Loucy (cell line): ENCODE measurements at regions not wholly inside any gene's neighbourhood (a gene's known extent, or its start where the extent isn't known, plus 50 kb on each side); places are given as distances from the start of the nearest gene placed in this dataset.

Source experiments
- H2AFZ ChIP-seq: fragments of 200-600 bp; sonication (generic); 2 replicates; pipeline ENCODE4 v1.6.0; 2016; ENCODE audit warnings: antibody characterized with exemption, mild to moderate bottlenecking, low read length, moderate library complexity
- H3F3A ChIP-seq: fragments of 200-600 bp; 2 replicates; pipeline ENCODE4 v1.6.0; 2016; ENCODE audit warnings: antibody characterized with exemption, low read depth, mild to moderate bottlenecking
- H3K27me3 ChIP-seq: fragments of 200-600 bp; sonication (generic); 2 replicates; pipeline ENCODE4 v1.6.1; 2014; ENCODE audit warnings: low read length, mild to moderate bottlenecking; ENCODE audit not compliant: insufficient read depth, poor library complexity, severe bottlenecking
- H3K36me3 ChIP-seq: fragments of 200-600 bp; sonication (generic); 2 replicates; pipeline ENCODE4 v1.6.1; 2016; ENCODE audit warnings: low read length; ENCODE audit not compliant: insufficient read depth
- H3K4me1 ChIP-seq: fragments of 200-600 bp; sonication (generic); 2 replicates; pipeline ENCODE4 v1.5.1; 2014; ENCODE audit warnings: low read length, mild to moderate bottlenecking; ENCODE audit not compliant: insufficient read depth, poor library complexity, severe bottlenecking
- H3K4me2 ChIP-seq: fragments of 200-600 bp; sonication (generic); 2 replicates; pipeline ENCODE4 v1.6.0; 2014; ENCODE audit warnings: antibody characterized with exemption, low read length, low read depth, mild to moderate bottlenecking; ENCODE audit not compliant: poor library complexity, severe bottlenecking
- H3K4me3 ChIP-seq: fragments of 200-600 bp; sonication (generic); 2 replicates; pipeline ENCODE4 v1.5.1; 2014; ENCODE audit warnings: low read length, mild to moderate bottlenecking, mixed read lengths; ENCODE audit not compliant: poor library complexity, severe bottlenecking
- H3K79me2 ChIP-seq: fragments of 200-600 bp; sonication (generic); 2 replicates; pipeline ENCODE4 v1.6.1; 2014; ENCODE audit warnings: low read length; ENCODE audit not compliant: insufficient read depth
- H3K9ac ChIP-seq: fragments of 200-600 bp; sonication (generic); 2 replicates; pipeline ENCODE4 v1.6.0; 2014; ENCODE audit warnings: mild to moderate bottlenecking, low read depth, low read length, moderate library complexity; ENCODE audit not compliant: poor library complexity, severe bottlenecking
- H3K9me2 ChIP-seq: fragments of 200-600 bp; sonication (generic); replicated peaks from 2 replicates; pipeline ENCODE4 v1.6.1; 2016; ENCODE audit warnings: low read depth, low read length, mixed read lengths
- H3K9me3 ChIP-seq: fragments of 200-600 bp; sonication (generic); 2 replicates; pipeline ENCODE4 v1.6.1; 2014; ENCODE audit warnings: mild to moderate bottlenecking, antibody characterized with exemption, low read length, low read depth; ENCODE audit not compliant: insufficient read depth
- H4K20me1 ChIP-seq: fragments of 200-600 bp; sonication (generic); 2 replicates; pipeline ENCODE4 v1.6.0; 2014; ENCODE audit warnings: antibody characterized with exemption, low read length, mild to moderate bottlenecking; ENCODE audit not compliant: insufficient read depth, poor library complexity, severe bottlenecking
- EZH2phosphoT487 ChIP-seq: fragments of 200-600 bp; IDR thresholded peaks from 2 replicates; pipeline ENCODE4 v1.6.1; 2018; ENCODE audit warnings: antibody characterized with exemption, mild to moderate bottlenecking, moderate library complexity, borderline replicate concordance
- TF ChIP-seq, protein P1 (sequence below): fragments of 200-600 bp; sonication (generic); conservative IDR thresholded peaks from 2 replicates; pipeline ENCODE4 v1.5.1; 2014; ENCODE audit warnings: mild to moderate bottlenecking, antibody characterized with exemption, low read length

DNA sequence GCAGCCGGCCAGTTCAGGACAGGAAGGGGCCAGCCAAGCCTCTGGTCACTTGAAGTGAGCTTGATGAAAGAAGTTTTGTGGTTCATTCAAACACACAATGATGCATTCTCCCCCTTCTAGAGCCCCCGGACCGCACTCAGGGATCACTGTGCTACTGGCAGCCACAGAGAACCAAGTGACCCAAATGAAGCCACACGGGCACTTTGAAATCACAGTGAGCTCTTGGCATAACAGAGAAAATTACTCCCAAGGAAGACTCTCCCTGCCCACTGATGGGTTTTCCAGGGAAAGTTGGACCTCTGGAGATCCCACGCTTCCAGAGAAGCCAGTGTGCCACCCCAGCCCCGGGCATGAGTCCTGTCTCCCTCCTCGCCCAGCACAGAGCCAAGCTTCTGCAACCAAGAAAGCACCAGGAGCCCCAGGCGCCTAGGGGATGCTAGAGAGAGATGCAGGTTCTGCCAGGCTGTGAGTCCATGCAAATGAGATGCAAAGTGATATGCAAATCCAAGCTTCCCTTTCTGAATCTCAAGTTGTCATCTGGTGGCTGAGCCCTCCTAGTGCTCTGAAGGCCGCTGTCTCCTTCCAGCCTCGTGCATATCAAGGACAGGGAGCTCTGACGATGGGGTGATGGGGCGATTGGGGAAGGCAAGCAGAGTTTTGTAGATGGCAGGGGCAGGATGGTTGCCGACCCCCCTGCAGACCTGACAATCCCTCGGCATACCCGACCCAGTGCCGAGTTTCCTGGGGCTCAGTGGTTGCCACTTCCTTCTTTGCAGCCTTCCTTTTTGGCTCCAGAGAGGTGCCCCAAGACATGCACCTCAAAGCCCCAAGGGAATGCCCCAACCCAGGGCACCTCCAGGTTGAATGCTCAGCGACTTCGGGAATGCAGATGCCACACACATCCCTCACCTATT, 59.7 kb upstream of the TNRC6C start:
- Histone ChIP-seq H3K4me3 (no peak overlapping the region), H3K4me2 (no peak overlapping the region)
- TF ChIP-seq EZH2phosphoT487: no peak
- TF ChIP-seq, protein P1, sequence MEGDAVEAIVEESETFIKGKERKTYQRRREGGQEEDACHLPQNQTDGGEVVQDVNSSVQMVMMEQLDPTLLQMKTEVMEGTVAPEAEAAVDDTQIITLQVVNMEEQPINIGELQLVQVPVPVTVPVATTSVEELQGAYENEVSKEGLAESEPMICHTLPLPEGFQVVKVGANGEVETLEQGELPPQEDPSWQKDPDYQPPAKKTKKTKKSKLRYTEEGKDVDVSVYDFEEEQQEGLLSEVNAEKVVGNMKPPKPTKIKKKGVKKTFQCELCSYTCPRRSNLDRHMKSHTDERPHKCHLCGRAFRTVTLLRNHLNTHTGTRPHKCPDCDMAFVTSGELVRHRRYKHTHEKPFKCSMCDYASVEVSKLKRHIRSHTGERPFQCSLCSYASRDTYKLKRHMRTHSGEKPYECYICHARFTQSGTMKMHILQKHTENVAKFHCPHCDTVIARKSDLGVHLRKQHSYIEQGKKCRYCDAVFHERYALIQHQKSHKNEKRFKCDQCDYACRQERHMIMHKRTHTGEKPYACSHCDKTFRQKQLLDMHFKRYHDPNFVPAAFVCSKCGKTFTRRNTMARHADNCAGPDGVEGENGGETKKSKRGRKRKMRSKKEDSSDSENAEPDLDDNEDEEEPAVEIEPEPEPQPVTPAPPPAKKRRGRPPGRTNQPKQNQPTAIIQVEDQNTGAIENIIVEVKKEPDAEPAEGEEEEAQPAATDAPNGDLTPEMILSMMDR: no peak

DNA sequence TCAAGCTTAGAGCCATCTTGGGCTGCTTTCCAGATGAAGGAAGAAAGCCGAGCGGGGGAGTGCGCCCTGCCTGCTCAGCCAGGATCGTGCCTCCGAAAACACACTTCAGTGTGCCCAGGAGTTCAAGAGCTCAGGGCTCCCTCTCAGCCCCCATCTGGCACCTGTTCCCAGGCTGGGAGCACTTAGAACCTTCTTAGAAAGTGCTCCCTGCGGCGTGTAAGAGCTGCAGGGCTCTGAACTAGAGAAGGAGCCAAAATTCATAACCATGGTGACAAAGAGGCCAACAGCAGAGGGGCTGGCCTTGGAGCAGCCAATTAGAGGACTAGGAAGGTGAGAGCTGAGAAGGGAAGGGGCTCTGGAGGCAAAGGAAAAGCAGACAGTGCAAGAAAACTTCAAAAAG, 59.0 kb upstream of the TNRC6C start:
- TF ChIP-seq EZH2phosphoT487: no peak
- TF ChIP-seq, protein P1: no peak
- Histone ChIP-seq H3K79me2 (no peaks in the 10 kb centered on the region), H3K4me1 (peaks cover 11% of the 10 kb centered on the region), H4K20me1 (no peaks in the 10 kb centered on the region), H3K36me3 (no peaks in the 10 kb centered on the region), H3F3A (no peaks in the 10 kb centered on the region), H3K4me3 (no peak overlapping the region), H3K4me2 (no peak overlapping the region), H2AFZ (no peak overlapping the region; the same call in 1 of the 2 replicates), H3K9ac (no peak overlapping the region), H3K27me3 (no peaks in the 10 kb centered on the region), H3K9me2 (no peaks in the 10 kb centered on the region), H3K9me3 (no peaks in the 10 kb centered on the region)

More for the DNA sequence above, 59.7 kb upstream of the TNRC6C start:
- no peaks in the 10 kb centered on the region for H3F3A ChIP-seq
- H3K27me3 ChIP-seq: no peaks in the 10 kb centered on the region
- H3K79me2 ChIP-seq: no peaks in the 10 kb centered on the region
- H3K9ac ChIP-seq: no peak overlapping the region
- peaks cover 11% of the 10 kb centered on the region for H3K4me1 ChIP-seq
- H3K9me2 ChIP-seq: no peaks in the 10 kb centered on the region
- no peaks in the 10 kb centered on the region for H4K20me1 ChIP-seq
- H2AFZ ChIP-seq: no peak overlapping the region; the same call in 1 of the 2 replicates
- no peaks in the 10 kb centered on the region for H3K9me3 ChIP-seq
- no peaks in the 10 kb centered on the region for H3K36me3 ChIP-seq

DNA sequence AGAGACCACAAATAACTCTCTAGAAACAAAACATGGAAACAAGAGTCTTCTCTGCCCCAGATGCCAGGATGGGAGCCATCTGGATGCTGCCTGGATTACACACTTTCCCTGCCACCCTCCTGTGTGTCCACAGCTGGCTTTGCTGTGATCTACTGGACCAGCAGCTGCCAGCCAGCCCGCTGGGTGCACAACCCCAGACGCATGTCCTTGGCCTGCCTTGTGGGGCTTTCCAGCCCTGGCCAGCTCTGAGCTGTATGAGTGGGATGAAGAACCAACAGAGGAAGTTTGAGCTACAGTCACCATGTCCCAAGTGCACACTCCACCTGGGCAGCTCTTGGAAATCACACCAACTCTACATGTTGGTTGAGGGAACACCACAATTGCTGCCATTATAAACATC, 57.0 kb upstream of the TNRC6C start:
- peaks cover 11% of the 10 kb centered on the region for H3K4me1 ChIP-seq
- H3K79me2 ChIP-seq: no peaks in the 10 kb centered on the region
- no peak overlapping the region for H2AFZ ChIP-seq
- H3K9ac ChIP-seq: no peak overlapping the region
- no peak overlapping the region for H3K4me2 ChIP-seq
- no peaks in the 10 kb centered on the region for H3F3A ChIP-seq
- no peaks in the 10 kb centered on the region for H3K9me3 ChIP-seq
- H3K27me3 ChIP-seq: no peaks in the 10 kb centered on the region
- no peaks in the 10 kb centered on the region for H4K20me1 ChIP-seq
- no peak overlapping the region for H3K4me3 ChIP-seq
- no peaks in the 10 kb centered on the region for H3K9me2 ChIP-seq
- no peaks in the 10 kb centered on the region for H3K36me3 ChIP-seq
- TF ChIP-seq, protein P1: no peak
- no peak for TF ChIP-seq EZH2phosphoT487
